GM23338 (cell line): ENCODE measurements at regions not wholly inside any gene's neighbourhood (a gene's known extent, or its start where the extent isn't known, plus 50 kb on each side); places are given as distances from the start of the nearest gene placed in this dataset.
"Not testable (repeated sequence)": the region's sequence is repeated elsewhere in the genome, so short reads cannot be mapped to it uniquely, and the experiment has no call there.

Source experiments
- CREB1 ChIP-seq: fragments of 250-450 bp; sonication (Bioruptor Pico); IDR thresholded peaks from 2 replicates; pipeline ENCODE4 v1.5.0; 2020; ENCODE audit warnings: low read depth, mild to moderate bottlenecking, moderate library complexity
- ETS1 ChIP-seq: IDR thresholded peaks from 2 replicates; pipeline ENCODE4 v1.6.1; 2016; ENCODE audit warnings: antibody characterized with exemption
- EZH2 ChIP-seq: fragments of 200-600 bp; sonication (generic); IDR thresholded peaks from one replicate; pipeline ENCODE4 v1.8.0; 2017; ENCODE audit warnings: antibody characterized with exemption, mild to moderate bottlenecking, low read depth; ENCODE audit not compliant: unreplicated experiment
- EZH2phosphoT487 ChIP-seq: fragments of 200-600 bp; sonication (generic); IDR thresholded peaks from one replicate; pipeline ENCODE4 v1.8.1; 2018; ENCODE audit warnings: antibody characterized with exemption; ENCODE audit not compliant: unreplicated experiment
- POLR2AphosphoS5 ChIP-seq: IDR thresholded peaks from 2 replicates; pipeline ENCODE4 v1.6.1; 2016; ENCODE audit warnings: antibody characterized with exemption, low read depth
- ZNF114 ChIP-seq: fragments of 250-450 bp; sonication (Bioruptor Pico); IDR thresholded peaks from 2 replicates; pipeline ENCODE4 v1.5.0; 2020; ENCODE audit warnings: mild to moderate bottlenecking, moderate library complexity
- ZNF331 ChIP-seq: fragments of 250-450 bp; sonication (Bioruptor Pico); IDR thresholded peaks from 2 replicates; pipeline ENCODE4 v1.5.0; 2020; ENCODE audit warnings: low read depth, mild to moderate bottlenecking, moderate library complexity
- TF ChIP-seq, protein P1 (sequence below), 2 experiments: fragments of 200-600 bp in 1 of 2; sonication (generic) in 1 of 2; conservative IDR thresholded peaks; 2 replicates each; pipeline versions ENCODE4 v1.5.1 to v1.6.1; 2016 to 2017; ENCODE audit warnings: antibody characterized with exemption in 2 of 2, low read depth in 2 of 2, mild to moderate bottlenecking in 2 of 2, moderate library complexity in 1 of 2
- TF ChIP-seq, protein P2 (sequence below): fragments of 250-450 bp; sonication (Bioruptor Pico); IDR thresholded peaks from 2 replicates; pipeline ENCODE4 v1.5.0; 2020; ENCODE audit warnings: mild to moderate bottlenecking, moderate library complexity
- TF ChIP-seq, protein P3 (sequence below): IDR thresholded peaks from one replicate; pipeline ENCODE4 v1.6.1; 2018; ENCODE audit warnings: antibody characterized with exemption; ENCODE audit not compliant: unreplicated experiment

DNA sequence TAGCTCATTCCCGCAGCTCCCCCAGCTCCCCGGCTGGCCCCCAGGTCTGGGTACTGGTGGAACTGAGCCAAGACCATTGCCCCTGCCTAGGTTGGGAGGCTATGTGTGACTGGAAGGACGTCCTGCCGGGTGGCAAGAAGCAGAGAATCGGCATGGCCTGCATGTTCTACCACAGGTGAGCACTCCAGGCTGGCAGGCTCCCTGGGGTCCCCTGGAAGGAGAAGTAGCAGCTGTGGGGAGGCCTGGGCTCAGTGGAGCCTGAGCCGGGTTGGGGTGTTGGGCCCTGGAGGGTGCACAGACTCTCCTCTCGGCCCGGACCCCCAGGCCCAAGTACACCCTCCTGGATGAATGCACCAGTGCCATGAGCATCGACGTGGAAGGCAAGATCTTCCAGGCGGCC lies 202.6 kb downstream of the CCT8L2 start:
- TF ChIP-seq ETS1, POLR2AphosphoS5, EZH2, CREB1, EZH2phosphoT487, ZNF331, ZNF114: not testable (repeated sequence)
- TF ChIP-seq, protein P1, sequence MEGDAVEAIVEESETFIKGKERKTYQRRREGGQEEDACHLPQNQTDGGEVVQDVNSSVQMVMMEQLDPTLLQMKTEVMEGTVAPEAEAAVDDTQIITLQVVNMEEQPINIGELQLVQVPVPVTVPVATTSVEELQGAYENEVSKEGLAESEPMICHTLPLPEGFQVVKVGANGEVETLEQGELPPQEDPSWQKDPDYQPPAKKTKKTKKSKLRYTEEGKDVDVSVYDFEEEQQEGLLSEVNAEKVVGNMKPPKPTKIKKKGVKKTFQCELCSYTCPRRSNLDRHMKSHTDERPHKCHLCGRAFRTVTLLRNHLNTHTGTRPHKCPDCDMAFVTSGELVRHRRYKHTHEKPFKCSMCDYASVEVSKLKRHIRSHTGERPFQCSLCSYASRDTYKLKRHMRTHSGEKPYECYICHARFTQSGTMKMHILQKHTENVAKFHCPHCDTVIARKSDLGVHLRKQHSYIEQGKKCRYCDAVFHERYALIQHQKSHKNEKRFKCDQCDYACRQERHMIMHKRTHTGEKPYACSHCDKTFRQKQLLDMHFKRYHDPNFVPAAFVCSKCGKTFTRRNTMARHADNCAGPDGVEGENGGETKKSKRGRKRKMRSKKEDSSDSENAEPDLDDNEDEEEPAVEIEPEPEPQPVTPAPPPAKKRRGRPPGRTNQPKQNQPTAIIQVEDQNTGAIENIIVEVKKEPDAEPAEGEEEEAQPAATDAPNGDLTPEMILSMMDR (conservative IDR thresholded peaks at IDR 0.05; ENCODE audit: low read depth in 2 of 2): not testable (repeated sequence)
- TF ChIP-seq, protein P2, sequence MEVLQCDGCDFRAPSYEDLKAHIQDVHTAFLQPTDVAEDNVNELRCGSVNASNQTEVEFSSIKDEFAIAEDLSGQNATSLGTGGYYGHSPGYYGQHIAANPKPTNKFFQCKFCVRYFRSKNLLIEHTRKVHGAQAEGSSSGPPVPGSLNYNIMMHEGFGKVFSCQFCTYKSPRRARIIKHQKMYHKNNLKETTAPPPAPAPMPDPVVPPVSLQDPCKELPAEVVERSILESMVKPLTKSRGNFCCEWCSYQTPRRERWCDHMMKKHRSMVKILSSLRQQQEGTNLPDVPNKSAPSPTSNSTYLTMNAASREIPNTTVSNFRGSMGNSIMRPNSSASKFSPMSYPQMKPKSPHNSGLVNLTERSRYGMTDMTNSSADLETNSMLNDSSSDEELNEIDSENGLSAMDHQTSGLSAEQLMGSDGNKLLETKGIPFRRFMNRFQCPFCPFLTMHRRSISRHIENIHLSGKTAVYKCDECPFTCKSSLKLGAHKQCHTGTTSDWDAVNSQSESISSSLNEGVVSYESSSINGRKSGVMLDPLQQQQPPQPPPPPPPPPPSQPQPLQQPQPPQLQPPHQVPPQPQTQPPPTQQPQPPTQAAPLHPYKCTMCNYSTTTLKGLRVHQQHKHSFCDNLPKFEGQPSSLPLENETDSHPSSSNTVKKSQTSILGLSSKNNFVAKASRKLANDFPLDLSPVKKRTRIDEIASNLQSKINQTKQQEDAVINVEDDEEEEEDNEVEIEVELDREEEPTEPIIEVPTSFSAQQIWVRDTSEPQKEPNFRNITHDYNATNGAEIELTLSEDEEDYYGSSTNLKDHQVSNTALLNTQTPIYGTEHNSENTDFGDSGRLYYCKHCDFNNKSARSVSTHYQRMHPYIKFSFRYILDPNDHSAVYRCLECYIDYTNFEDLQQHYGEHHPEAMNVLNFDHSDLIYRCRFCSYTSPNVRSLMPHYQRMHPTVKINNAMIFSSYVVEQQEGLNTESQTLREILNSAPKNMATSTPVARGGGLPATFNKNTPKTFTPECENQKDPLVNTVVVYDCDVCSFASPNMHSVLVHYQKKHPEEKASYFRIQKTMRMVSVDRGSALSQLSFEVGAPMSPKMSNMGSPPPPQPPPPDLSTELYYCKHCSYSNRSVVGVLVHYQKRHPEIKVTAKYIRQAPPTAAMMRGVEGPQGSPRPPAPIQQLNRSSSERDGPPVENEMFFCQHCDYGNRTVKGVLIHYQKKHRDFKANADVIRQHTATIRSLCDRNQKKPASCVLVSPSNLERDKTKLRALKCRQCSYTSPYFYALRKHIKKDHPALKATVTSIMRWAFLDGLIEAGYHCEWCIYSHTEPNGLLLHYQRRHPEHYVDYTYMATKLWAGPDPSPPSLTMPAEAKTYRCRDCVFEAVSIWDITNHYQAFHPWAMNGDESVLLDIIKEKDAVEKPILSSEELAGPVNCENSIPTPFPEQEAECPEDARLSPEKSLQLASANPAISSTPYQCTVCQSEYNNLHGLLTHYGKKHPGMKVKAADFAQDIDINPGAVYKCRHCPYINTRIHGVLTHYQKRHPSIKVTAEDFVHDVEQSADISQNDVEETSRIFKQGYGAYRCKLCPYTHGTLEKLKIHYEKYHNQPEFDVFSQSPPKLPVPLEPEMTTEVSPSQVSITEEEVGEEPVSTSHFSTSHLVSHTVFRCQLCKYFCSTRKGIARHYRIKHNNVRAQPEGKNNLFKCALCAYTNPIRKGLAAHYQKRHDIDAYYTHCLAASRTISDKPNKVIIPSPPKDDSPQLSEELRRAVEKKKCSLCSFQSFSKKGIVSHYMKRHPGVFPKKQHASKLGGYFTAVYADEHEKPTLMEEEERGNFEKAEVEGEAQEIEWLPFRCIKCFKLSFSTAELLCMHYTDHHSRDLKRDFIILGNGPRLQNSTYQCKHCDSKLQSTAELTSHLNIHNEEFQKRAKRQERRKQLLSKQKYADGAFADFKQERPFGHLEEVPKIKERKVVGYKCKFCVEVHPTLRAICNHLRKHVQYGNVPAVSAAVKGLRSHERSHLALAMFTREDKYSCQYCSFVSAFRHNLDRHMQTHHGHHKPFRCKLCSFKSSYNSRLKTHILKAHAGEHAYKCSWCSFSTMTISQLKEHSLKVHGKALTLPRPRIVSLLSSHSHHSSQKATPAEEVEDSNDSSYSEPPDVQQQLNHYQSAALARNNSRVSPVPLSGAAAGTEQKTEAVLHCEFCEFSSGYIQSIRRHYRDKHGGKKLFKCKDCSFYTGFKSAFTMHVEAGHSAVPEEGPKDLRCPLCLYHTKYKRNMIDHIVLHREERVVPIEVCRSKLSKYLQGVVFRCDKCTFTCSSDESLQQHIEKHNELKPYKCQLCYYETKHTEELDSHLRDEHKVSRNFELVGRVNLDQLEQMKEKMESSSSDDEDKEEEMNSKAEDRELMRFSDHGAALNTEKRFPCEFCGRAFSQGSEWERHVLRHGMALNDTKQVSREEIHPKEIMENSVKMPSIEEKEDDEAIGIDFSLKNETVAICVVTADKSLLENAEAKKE: not testable (repeated sequence)
- TF ChIP-seq, protein P3, sequence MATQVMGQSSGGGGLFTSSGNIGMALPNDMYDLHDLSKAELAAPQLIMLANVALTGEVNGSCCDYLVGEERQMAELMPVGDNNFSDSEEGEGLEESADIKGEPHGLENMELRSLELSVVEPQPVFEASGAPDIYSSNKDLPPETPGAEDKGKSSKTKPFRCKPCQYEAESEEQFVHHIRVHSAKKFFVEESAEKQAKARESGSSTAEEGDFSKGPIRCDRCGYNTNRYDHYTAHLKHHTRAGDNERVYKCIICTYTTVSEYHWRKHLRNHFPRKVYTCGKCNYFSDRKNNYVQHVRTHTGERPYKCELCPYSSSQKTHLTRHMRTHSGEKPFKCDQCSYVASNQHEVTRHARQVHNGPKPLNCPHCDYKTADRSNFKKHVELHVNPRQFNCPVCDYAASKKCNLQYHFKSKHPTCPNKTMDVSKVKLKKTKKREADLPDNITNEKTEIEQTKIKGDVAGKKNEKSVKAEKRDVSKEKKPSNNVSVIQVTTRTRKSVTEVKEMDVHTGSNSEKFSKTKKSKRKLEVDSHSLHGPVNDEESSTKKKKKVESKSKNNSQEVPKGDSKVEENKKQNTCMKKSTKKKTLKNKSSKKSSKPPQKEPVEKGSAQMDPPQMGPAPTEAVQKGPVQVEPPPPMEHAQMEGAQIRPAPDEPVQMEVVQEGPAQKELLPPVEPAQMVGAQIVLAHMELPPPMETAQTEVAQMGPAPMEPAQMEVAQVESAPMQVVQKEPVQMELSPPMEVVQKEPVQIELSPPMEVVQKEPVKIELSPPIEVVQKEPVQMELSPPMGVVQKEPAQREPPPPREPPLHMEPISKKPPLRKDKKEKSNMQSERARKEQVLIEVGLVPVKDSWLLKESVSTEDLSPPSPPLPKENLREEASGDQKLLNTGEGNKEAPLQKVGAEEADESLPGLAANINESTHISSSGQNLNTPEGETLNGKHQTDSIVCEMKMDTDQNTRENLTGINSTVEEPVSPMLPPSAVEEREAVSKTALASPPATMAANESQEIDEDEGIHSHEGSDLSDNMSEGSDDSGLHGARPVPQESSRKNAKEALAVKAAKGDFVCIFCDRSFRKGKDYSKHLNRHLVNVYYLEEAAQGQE: not testable (repeated sequence)
